GM21360 (cell line): ENCODE measurements at regions not wholly inside any gene's neighbourhood (a gene's known extent, or its start where the extent isn't known, plus 50 kb on each side); places are given as distances from the start of the nearest gene placed in this dataset.

Experiments
- ATAC-seq: cut with Tn5 transposase; IDR thresholded peaks from one replicate; pipeline ENCODE4 v1.9.1; 2021; ENCODE audit warnings: mild to moderate bottlenecking, moderate library complexity; ENCODE audit not compliant: unreplicated experiment

DNA sequence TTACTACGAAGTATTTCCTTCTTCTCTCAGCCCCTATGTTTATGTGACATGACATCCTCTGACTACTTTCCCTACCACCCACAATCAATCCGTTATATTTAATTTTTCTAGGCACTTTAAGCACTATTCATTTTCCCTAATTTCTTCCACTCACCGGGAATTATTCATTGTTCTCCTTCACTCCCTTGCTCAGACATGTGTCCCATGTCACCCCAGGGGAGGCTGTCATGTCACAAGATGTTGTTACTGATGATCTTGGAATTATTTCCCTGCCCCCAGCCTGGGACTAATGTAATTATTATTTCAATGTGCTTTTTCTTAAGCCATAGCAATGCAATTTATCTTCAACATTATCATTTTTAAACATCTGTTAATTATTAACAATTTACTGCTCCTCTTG lies 317.2 kb downstream of the PHF14 start:
- no peak for ATAC-seq

DNA sequence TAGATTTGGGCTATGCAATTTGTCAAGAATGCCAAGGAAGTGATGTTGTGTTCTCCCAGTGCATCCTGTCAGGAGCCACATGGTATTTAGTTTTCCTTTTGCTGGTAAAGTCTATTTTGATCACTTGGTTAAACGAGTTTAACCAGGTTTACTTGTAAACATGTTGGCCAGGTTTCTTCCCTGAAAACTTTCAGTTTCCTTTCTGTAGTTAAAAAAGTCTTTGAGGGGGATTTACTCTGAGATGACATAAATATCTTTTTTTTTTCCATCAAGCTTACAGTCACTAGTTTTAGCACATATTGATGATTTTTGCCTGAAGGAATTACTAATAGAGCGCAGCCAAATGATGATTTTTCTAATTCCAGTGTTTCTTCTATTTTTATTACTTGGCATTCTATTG lies 320.5 kb downstream of the PHF14 start:
- ATAC-seq, result no peak

DNA sequence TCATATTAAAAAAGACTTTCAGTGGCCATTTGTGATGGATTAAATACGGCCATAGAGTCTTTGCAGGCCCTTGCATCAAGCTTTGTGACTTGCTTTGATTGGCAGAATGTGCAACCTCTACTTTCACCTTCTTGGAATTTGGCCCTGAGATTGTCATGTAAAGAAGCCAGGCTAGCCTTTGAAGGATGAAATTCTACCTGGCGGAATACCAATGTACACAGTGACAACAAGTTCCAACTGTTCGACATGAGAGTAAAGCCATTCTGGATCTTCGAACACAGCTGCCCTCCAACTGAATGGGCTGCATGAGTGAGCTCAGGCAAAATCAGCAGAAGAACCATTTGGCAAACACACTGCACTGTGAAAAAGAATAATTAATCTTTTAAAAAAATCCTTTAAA lies 321.3 kb downstream of the PHF14 start:
- ATAC-seq, result no peak

DNA sequence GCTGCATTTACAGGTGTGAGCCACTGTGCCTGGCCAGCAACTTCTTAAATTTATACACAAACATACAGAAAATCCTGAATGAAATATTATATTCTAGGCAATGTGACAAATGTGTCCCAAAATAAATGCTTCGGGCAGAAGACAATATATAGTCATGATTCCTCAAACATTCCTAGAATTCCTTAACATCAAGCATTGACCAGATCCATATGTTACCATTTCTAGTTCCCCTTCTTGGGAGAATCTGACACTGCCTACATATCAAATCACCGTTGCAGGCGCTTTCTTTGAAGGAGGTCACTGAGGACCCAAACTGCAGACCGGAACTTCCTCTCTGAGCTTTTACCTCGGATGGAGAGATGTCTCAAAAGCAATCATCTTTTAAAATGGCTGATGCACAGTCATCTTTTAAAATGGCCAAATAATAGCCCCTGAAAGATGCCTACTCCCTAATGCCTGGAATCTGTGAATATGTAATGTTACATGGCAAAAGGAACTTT lies 323.5 kb downstream of the PHF14 start:
- no peak for ATAC-seq

DNA sequence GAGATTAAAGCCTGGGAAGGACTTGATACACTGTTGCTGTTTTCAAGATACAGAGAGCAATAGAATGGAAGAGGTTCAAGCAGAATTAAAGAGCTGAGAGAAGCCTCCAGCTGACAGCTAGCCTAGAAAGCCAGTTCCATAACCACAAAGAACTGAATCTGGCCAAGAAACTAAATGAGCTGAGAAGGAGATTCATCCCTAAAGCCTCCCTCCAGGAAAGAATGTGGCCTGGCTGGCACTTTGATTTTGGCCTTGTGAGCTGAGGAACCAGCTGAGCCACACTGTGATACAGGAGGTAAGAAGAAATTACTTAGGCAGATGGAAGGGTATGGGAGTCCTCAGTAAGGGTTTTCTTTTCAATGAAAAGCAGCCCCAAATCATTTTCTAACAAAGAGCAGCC lies 324.1 kb downstream of the PHF14 start:
- ATAC-seq, result no peak

DNA sequence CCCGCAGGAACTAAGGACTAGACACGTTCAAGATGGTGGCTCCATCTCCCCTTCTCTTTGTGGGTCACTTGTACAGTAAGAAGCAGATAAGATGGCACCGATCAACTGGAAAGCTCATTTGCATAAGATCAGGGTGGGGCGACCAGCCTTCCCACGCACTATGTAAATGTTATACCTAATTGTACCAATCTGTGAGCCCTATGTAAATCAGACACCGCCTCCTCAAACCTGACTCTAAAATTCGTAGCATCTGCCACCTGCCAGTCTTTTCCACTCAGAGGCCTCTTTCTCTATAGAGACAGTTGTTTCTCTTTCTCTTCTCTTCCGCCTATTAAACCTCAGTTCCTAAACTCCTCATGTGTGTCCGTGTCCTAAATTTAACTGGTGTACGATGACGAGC lies 324.5 kb downstream of the PHF14 start:
- ATAC-seq, result no peak

DNA sequence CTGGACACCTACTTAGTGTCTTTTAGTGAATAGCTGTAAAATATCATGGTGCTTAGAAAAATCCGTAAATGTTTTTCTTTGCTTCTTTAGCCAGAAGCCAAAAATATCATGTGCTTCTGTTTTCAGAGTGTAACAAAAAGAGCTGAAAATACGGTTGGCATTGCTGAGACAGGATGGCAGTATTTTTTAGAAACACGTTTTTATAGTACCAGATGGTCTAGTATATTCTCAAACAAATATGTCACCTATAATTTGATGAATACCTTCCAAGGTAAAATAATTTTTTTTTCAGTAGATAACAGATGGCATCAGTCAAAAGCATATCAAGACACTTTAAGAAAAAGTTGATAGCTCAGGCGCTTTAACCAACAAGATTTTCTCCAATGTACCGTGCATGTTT lies 326.6 kb downstream of the PHF14 start:
- no peak for ATAC-seq

DNA sequence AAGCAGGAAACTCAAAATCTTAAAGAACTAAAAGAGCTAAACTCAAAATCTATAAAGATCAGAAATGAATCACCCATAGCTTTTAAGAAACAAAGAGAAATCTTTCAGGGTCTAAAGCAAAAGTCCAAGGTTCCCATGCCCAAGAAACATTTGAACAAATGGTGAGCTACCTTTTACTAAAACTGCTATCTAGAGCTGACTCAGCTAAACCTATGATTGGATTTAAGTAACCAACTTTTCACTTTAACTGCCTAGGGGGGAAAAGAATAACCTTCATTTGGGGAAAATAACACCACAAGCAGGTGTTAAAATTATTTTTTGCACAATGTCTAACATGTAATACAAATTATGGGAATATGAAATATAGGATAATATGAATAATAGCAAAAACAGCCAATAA lies 328.4 kb downstream of the PHF14 start:
- no peak for ATAC-seq

DNA sequence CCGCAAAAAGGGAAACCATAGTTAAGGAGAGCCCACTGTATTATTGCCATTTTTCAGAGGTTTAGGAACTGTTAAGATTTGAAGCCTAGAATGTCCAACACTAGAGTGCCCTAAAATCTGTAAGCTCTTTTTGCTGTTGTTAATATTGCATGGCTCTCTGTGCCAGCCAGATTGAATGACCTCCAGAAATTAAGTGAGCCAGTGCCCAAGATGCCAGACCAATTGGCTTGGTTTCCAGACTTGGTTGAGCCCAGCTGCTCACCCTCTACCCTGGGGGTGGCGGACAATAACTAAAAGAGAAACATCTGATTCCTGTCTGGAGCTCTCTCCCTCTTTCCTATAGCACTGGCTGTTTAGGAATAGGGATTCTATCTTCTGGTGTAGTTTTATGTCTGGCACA lies 340.1 kb downstream of the PHF14 start:
- ATAC-seq, result no peak

DNA sequence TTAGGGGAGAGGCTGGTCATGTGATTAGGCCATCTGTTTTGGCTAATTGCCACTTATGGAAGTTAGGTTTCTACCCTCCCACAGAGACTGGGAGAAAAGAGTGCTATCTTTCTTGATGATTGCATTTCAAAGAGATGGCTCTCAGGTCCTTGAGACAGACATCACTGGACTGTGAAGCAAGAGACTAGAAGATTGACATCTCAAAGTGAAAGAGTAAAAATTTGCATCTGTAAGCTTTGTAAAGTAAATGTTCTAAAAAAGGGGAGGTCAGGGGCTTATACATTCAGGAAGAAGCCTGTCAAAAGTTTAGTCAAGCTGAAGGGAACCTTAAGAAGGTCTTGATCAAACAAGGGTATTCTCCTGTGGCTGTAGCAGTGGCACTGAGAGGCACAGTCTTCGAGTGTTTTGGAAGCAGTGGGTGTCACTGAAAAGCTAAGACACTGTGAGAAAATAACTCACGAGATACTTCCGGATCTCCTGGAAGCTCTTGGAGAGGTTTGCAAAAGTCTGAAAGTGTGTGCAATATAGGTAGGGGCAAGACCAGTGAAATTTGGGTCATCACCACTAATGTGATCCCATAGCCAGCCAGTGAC lies 342.1 kb downstream of the PHF14 start:
- ATAC-seq, result peak; percentile 65

DNA sequence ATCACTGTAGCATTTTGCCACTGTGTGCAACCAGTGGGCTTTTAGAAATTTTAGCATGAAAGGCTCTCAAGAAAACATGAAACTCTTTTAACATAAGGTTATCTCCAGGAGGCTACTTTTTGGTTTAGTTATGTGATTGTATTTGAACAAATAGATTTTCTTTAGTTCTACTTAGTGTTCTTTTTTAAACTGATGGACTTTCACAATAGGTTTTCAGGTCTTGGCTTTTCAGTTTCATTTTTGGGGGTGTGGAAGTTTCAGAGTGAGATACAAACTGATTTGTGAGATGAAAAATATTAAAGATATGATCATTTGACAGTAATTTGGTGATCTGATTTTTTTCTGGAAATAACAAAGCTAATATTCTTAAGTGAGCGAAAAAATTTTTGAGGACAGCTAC lies 344.1 kb downstream of the PHF14 start:
- peak; percentile 42 for ATAC-seq

DNA sequence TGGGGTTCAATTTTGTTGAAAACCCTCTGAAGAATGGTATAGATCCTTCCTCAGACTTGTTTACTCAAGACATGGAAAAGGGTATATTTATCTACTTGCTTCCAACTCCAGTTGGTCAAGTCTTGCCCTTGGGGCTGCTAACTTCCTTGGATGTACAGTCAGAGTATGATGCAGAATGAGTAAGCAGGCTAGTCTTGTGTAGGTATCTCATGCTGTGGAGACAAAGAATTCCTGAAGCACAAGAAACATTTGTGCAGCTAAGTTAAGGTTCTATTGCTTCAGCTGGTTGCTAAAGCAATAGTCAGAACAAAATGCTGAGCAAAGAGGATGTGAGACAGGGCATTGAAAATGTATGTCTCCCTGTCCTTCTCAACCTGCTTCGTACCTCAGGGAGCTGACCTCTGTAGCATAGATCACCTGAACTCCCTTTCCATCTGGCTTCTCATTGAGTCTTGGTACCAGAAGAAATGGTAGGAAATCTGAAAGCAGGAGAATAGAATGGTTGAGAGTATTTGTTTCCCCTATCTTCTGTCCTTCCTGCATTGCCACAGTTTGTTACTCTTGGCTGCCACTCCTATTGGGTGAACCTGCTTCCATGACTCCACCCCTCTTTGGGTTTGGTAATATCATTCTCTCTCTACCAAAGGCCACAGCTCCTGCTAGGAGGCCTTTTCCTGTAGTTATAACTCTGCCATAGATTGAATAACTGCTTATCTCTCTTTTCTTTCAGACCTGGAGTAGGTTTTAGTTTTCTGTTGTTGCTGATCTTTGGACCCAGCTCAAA lies 346.0 kb downstream of the PHF14 start:
- no peak for ATAC-seq
